ENCODE measurements at regions not wholly inside any gene's neighbourhood (a gene's known extent, or its start where the extent isn't known, plus 50 kb on each side); places are given as distances from the start of the nearest gene placed in this dataset.

- Mint-ChIP-seq H3K4me3 (no peak overlapping the region), H3K9me3 (peaks cover 10% of the 10 kb centered on the region), H3K4me1 (no peaks in the 10 kb centered on the region), H3K27me3 (peaks cover 15% of the 10 kb centered on the region), H3K27ac (no peak overlapping the region), H3K36me3 (no peaks in the 10 kb centered on the region)
- no peak for DNase-seq
- CTCF ChIA-PET: no interaction called here
Observed at GRCh38 chr10:3366043-3366442, 193.5 kb upstream of the PITRM1 start.

GRCh38 chr10:3365630-3366029 lies 193.0 kb upstream of the PITRM1 start:
- DNase-seq: no peak
- Mint-ChIP-seq H3K27me3 (peaks cover 15% of the 10 kb centered on the region), H3K27ac (no peak overlapping the region), H3K4me3 (no peak overlapping the region), H3K36me3 (no peaks in the 10 kb centered on the region), H3K4me1 (no peaks in the 10 kb centered on the region), H3K9me3 (peaks cover 13% of the 10 kb centered on the region)
- CTCF ChIA-PET: no interaction called here

- DNase-seq: no peak
- Mint-ChIP-seq H3K4me3 (no peak overlapping the region), H3K4me1 (no peaks in the 10 kb centered on the region), H3K27ac (no peak overlapping the region), H3K9me3 (peaks cover 13% of the 10 kb centered on the region), H3K36me3 (no peaks in the 10 kb centered on the region), H3K27me3 (peaks cover 15% of the 10 kb centered on the region)
- CTCF ChIA-PET: no interaction called here
Observed at GRCh38 chr10:3364768-3365480, 192.3 kb upstream of the PITRM1 start.

DNA sequence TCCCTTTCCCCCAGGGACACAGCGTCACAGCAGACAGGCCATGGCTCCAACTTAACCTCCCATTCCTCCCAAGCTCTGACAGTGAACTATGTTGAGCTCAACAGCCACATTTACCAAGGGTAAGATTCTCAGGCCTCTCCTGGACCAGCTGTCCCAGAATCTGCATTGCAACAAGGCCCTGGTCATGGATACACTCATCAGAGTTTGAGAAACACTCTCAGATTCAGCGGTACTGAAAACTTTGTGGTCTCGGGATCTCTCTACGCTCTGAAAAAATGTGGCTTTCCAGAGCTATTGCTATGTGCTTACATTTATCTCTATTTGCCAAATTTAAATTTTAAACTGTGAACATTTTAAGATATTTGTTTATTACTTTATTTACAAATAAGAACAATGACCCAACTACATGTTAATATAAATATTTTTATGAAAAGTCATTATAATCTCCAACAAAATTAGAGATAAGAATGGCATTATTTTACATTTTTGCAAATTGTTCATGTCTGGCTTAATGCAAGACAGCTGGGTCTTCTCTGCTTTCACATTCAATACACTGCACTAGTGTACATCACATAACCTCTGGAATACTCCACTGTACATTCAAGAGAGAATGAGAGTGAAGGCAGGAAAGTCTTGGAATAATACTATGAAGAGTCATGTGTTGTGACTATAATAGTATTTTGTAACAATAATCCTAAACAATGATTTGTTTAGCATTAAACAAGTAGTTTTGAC lies 190.9 kb upstream of the PITRM1 start:
- H3K36me3 Mint-ChIP-seq: no peaks in the 10 kb centered on the region
- peaks cover 5% of the 10 kb centered on the region for H3K27me3 Mint-ChIP-seq
- CTCF ChIA-PET: no interaction called here
- H3K27ac Mint-ChIP-seq: no peak overlapping the region
- no peak for DNase-seq
- H3K9me3 Mint-ChIP-seq: peaks cover 13% of the 10 kb centered on the region
- no peaks in the 10 kb centered on the region for H3K4me1 Mint-ChIP-seq
- H3K4me3 Mint-ChIP-seq: no peak overlapping the region

GRCh38 chr10:3362394-3362793 lies 189.8 kb upstream of the PITRM1 start:
- no peak overlapping the region for H3K27ac Mint-ChIP-seq
- CTCF ChIA-PET: no interaction called here

GRCh38 chr10:3361640-3362039 lies 189.1 kb upstream of the PITRM1 start:
- Mint-ChIP-seq H3K27ac (no peak overlapping the region), H3K4me3 (no peak overlapping the region), H3K4me1 (no peaks in the 10 kb centered on the region), H3K27me3 (peaks cover 4% of the 10 kb centered on the region), H3K36me3 (no peaks in the 10 kb centered on the region), H3K9me3 (peaks cover 13% of the 10 kb centered on the region)
- CTCF ChIA-PET: no interaction called here
- no peak for DNase-seq

More at GRCh38 chr10:3362394-3362793, 189.8 kb upstream of the PITRM1 start:
- H3K36me3 Mint-ChIP-seq: no peaks in the 10 kb centered on the region
- no peak for DNase-seq
- H3K27me3 Mint-ChIP-seq: peaks cover 4% of the 10 kb centered on the region
- no peaks in the 10 kb centered on the region for H3K4me1 Mint-ChIP-seq
- no peak overlapping the region for H3K4me3 Mint-ChIP-seq
- H3K9me3 Mint-ChIP-seq: peaks cover 13% of the 10 kb centered on the region

DNA sequence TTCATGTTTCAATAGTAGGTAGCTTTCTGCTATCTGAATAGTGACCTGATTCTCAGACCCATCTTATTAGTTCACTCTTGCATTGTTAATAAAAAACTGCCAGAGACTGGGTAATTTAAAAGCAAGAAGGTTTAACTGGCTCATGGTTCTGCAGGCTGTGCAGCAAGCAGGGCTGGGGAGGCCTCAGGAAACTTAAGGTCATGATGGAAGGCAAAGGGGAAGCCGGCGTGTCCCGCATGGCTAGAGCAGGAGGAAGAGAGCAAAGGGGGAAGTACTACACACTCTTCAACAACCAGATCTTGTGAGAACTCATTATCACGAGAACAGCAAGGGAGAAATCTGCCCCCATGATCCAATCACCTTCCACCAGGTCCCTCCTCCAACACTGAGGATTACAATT lies 185.2 kb upstream of the PITRM1 start:
- no peak for DNase-seq
- peaks cover 13% of the 10 kb centered on the region for H3K9me3 Mint-ChIP-seq
- H3K36me3 Mint-ChIP-seq: no peaks in the 10 kb centered on the region
- no peaks in the 10 kb centered on the region for H3K4me1 Mint-ChIP-seq
- peaks cover 7% of the 10 kb centered on the region for H3K27me3 Mint-ChIP-seq
- H3K4me3 Mint-ChIP-seq: no peak overlapping the region
- CTCF ChIA-PET: no interaction called here
- H3K27ac Mint-ChIP-seq: no peak overlapping the region

DNA sequence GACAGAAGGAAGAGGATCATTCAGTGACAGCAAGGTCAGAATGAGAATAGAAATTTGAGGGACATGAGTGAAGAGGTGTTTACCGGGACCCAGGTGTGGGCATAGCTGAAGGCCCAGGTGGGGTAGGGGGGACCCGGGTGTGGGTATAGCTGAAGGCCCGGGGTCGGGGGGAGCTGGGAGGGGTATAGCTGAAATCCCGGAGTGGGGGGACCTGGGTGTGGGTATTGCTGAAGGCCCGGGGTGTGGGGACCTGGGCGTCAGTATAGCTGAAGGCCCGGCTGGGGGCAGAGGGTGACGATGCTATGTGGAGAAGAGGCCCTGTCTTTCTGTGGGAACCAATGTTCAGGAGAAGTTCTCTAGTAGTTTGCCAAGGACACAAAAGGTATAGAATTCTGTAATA lies 183.0 kb upstream of the PITRM1 start:
- no peaks in the 10 kb centered on the region for H3K36me3 Mint-ChIP-seq
- CTCF ChIA-PET: no interaction called here
- no peak overlapping the region for H3K4me3 Mint-ChIP-seq
- no peaks in the 10 kb centered on the region for H3K9me3 Mint-ChIP-seq
- peaks cover 3% of the 10 kb centered on the region for H3K4me1 Mint-ChIP-seq
- peaks cover 25% of the 10 kb centered on the region for H3K27me3 Mint-ChIP-seq
- no peak overlapping the region for H3K27ac Mint-ChIP-seq
- DNase-seq: no peak

DNA sequence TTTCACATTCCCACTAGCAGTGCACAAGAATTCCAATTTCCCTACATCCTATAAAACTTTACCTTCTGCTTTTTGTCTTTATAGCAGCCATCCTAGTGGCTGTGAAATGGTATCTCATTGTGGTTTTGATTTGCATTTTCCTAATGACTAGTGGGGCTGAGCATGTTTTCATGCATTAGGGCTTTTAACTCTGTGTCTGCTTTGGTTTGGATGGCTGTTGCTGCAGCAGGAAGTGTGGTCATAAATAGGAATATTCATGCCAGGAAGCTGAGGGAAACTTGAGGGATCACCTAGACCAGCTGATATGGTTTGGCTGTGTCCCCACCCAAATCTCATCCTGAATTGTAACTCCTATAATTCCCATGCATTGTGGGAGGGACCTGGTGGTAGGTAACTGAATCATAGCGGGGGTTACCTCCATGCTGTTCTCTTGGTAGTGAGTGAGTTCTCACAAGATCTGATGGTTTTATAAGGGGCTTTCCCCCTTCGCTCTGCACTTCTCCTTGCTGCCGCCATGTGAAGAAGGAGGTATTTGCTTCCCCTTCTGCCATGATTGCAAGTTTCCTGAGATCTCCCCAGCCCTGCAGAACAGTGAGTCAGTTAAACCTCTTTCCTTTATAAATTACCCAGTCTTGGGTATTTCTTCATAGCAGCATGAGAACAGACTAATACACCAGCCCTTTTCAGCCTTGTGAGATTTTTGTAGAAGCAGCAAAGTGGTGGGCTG lies 181.8 kb upstream of the PITRM1 start:
- Mint-ChIP-seq H3K9me3 (no peaks in the 10 kb centered on the region), H3K4me3 (no peak overlapping the region), H3K36me3 (no peaks in the 10 kb centered on the region), H3K4me1 (peaks cover 3% of the 10 kb centered on the region), H3K27ac (no peak overlapping the region), H3K27me3 (peaks cover 36% of the 10 kb centered on the region)
- CTCF ChIA-PET: no interaction called here
- no peak for DNase-seq

GRCh38 chr10:3353235-3353634 lies 180.7 kb upstream of the PITRM1 start:
- DNase-seq: no peak
- CTCF ChIA-PET: interaction anchor here (0.8 kb wide), 1 partner anchor 139 kb away, joined by 3 read pairs; no protein-coding TSS in a partner anchor
- Mint-ChIP-seq H3K4me1 (peaks cover 3% of the 10 kb centered on the region), H3K27me3 (peaks cover 36% of the 10 kb centered on the region), H3K4me3 (no peak overlapping the region), H3K36me3 (no peaks in the 10 kb centered on the region), H3K9me3 (no peaks in the 10 kb centered on the region), H3K27ac (no peak overlapping the region)

GRCh38 chr10:3350617-3351258 lies 178.2 kb upstream of the PITRM1 start:
- no peak for DNase-seq

GRCh38 chr10:3350205-3350604 lies 177.6 kb upstream of the PITRM1 start:
- Mint-ChIP-seq H3K9me3 (no peaks in the 10 kb centered on the region), H3K4me3 (no peak overlapping the region), H3K4me1 (peaks cover 3% of the 10 kb centered on the region), H3K27ac (no peak overlapping the region), H3K27me3 (peaks cover 54% of the 10 kb centered on the region), H3K36me3 (no peaks in the 10 kb centered on the region)
- CTCF ChIA-PET: no interaction called here
- DNase-seq: no peak

More at GRCh38 chr10:3350617-3351258, 178.2 kb upstream of the PITRM1 start:
- Mint-ChIP-seq H3K27me3 (peaks cover 50% of the 10 kb centered on the region), H3K27ac (no peak overlapping the region), H3K9me3 (no peaks in the 10 kb centered on the region), H3K4me3 (no peak overlapping the region), H3K36me3 (no peaks in the 10 kb centered on the region), H3K4me1 (peaks cover 3% of the 10 kb centered on the region)
- CTCF ChIA-PET: no interaction called here

GRCh38 chr10:3348564-3348963 lies 176.0 kb upstream of the PITRM1 start:
- Mint-ChIP-seq H3K27me3 (peaks cover 65% of the 10 kb centered on the region), H3K9me3 (no peaks in the 10 kb centered on the region), H3K4me3 (no peak overlapping the region), H3K27ac (no peak overlapping the region), H3K36me3 (no peaks in the 10 kb centered on the region), H3K4me1 (peaks cover 3% of the 10 kb centered on the region)
- DNase-seq: no peak
- CTCF ChIA-PET: no interaction called here

DNA sequence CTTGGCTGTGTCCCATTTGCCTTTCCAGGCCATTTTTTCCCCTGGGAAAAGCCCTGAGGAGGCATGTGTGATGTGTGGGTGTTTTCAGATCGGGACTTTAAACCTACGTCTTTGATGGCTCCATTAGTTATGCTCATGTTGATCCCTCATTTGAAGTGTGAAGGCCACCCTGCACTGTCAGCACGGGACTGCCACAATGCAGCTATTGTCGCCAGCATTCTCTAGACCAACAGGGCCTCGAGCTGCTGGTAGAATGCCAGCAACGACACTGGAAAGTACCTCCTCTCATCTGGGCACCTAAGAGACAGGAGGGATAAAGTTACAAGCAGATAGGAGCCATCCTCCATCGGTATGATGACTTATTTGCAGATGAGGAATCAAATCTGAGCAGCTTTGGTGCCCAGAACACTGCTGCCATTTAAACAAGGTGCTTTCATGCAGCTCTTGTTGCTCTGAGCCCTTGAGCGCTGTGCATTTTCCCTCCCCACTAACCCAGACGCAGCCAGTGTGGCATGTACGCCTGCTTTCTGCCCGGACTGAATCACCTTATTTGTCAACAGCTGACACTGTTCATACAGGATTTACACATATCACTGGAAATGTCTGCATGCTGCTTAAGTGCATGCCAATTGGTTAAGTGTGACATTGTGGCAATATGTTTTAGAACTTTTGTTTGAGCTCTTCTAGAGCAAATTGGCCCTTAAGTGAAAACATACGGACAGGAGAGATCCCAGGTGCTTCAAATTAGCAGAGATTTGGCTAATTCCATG lies 175.0 kb upstream of the PITRM1 start:
- Mint-ChIP-seq H3K4me1 (peaks cover 3% of the 10 kb centered on the region), H3K36me3 (no peaks in the 10 kb centered on the region), H3K27ac (no peak overlapping the region), H3K9me3 (no peaks in the 10 kb centered on the region), H3K4me3 (no peak overlapping the region), H3K27me3 (peaks cover 59% of the 10 kb centered on the region)
- DNase-seq: no peak
- CTCF ChIA-PET: no interaction called here

Data from activated naive CD4-positive, alpha-beta T cell treated with anti-CD3 and anti-CD28 coated beads, Interleukin-2, amount 10 ng/mL, durations not matched to agents 7 days and 5 days (primary cell).